Thoracic aorta (tissue), 2 donors: ENCODE measurements at regions not wholly inside any gene's neighbourhood (a gene's known extent, or its start where the extent isn't known, plus 50 kb on each side); places are given as distances from the start of the nearest gene placed in this dataset.

Experiments
- ATAC-seq: fragments of 150-250 bp; one replicate; pipeline ENCODE4 v1.8.0; 2017; ENCODE audit warnings: low read depth; ENCODE audit not compliant: insufficient number of reproducible peaks, low FRiP score
- DNase-seq: peaks from one replicate; pipeline ENCODE4 v3.0.0-alpha.2; 2020; ENCODE audit warnings: low spot score
- H3K27ac ChIP-seq, 2 donors: fragments of 200-600 bp; sonication (generic); 1 replicate in 1 of 2; 2 replicates in 1 of 2; pipeline ENCODE4 v1.5.1; 2016; ENCODE audit warnings: mild to moderate bottlenecking in 2 of 2, moderate library complexity in 2 of 2
- H3K27me3 ChIP-seq: fragments of 200-600 bp; sonication (generic); replicated peaks from 2 replicates; pipeline ENCODE4 v1.6.0; 2016; ENCODE audit warnings: mild to moderate bottlenecking; ENCODE audit not compliant: insufficient read depth
- H3K36me3 ChIP-seq: fragments of 200-600 bp; sonication (generic); one replicate; pipeline ENCODE4 v1.5.1; 2016
- H3K4me1 ChIP-seq, 2 donors: fragments of 200-600 bp; sonication (generic); 1 replicate in 1 of 2; 2 replicates in 1 of 2; pipeline versions ENCODE4 v1.5.1 to v1.6.0; 2016; ENCODE audit warnings: low read depth in 2 of 2, mild to moderate bottlenecking in 1 of 2; ENCODE audit not compliant: control insufficient read depth in 1 of 2
- H3K4me3 ChIP-seq: fragments of 200-600 bp; sonication (generic); 2 replicates; pipeline ENCODE4 v1.5.1; 2016; ENCODE audit warnings: mild to moderate bottlenecking
- H3K9me3 ChIP-seq: fragments of 200-600 bp; sonication (generic); 2 replicates; pipeline ENCODE4 v1.5.1; 2016
- TF ChIP-seq, protein P1 (sequence below): fragments of 200-600 bp; sonication (generic); IDR thresholded peaks from one replicate; pipeline ENCODE4 v1.5.1; 2019; ENCODE audit warnings: antibody characterized with exemption

DNA sequence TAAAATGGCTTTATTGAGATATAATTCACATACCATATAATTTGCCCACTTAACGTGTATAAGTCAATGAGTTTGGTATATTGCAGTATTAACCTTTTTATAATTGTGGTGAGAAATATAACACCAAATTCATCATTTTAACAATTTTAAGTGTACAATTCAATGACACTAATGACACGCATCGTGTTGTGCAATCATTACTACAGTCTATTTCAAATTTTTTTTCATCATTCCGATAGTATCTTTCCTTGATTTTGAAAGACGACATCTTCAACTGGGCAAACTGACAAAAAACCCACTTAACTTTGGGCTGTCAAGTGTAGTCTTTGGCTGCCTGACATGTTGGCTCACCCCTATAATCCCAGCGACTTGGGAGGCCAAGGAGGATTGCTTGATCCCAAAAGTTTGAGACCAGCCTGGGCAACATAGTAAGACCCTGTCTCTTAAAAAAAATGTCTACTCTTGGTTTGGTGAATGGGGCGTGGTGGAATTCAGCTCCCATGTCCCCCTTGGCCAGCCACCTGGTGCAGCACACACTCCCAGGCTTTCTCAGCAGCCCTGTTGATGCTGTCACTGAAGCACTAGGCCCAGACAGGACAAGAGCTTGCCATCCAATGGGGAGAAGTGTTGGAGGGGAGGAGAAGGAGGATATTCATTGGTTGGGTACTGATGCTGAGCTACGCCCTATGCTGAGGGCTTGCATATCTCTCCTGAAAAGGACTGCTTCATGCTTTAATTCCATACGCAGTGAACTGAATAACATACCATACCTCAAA is 150.5 kb downstream of the CD83 start:
- H3K4me1 ChIP-seq, result no peaks in the 10 kb centered on the region
- H3K27ac ChIP-seq, result no peak overlapping the region
- H3K27me3 ChIP-seq, result no peaks in the 10 kb centered on the region
- peaks cover 11% of the 10 kb centered on the region for H3K9me3 ChIP-seq
- DNase-seq (no peak), ATAC-seq (no peak)
- no peaks in the 10 kb centered on the region for H3K36me3 ChIP-seq
- TF ChIP-seq, protein P1, sequence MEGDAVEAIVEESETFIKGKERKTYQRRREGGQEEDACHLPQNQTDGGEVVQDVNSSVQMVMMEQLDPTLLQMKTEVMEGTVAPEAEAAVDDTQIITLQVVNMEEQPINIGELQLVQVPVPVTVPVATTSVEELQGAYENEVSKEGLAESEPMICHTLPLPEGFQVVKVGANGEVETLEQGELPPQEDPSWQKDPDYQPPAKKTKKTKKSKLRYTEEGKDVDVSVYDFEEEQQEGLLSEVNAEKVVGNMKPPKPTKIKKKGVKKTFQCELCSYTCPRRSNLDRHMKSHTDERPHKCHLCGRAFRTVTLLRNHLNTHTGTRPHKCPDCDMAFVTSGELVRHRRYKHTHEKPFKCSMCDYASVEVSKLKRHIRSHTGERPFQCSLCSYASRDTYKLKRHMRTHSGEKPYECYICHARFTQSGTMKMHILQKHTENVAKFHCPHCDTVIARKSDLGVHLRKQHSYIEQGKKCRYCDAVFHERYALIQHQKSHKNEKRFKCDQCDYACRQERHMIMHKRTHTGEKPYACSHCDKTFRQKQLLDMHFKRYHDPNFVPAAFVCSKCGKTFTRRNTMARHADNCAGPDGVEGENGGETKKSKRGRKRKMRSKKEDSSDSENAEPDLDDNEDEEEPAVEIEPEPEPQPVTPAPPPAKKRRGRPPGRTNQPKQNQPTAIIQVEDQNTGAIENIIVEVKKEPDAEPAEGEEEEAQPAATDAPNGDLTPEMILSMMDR, result no peak
- no peak overlapping the region for H3K4me3 ChIP-seq

DNA sequence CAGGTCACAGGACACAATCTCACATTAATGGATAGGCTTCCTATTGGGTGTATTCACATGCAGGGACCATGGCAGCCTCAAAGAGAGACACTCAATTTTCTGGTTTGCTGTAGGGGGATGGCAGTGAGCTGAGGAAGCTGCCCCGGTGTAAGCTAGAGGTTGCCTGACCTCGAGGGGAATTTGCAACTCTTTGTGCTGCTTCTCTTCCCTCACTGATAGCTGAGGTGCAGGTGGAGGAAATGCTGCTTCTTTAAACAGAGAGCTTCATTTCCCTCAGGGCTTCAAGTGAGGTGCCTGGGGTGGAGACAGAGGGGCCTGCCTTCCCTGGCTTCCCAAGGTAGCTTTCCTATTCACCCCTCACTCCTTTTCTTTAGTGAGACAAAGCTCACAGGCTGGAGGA is 151.9 kb downstream of the CD83 start:
- Histone ChIP-seq H3K27me3 (no peaks in the 10 kb centered on the region), H3K4me3 (no peak overlapping the region), H3K4me1 (no peaks in the 10 kb centered on the region), H3K36me3 (no peaks in the 10 kb centered on the region), H3K27ac (no peak overlapping the region), H3K9me3 (peaks cover 2% of the 10 kb centered on the region)
- no peak for DNase-seq
- TF ChIP-seq, protein P1, result no peak
- ATAC-seq, result no peak

DNA sequence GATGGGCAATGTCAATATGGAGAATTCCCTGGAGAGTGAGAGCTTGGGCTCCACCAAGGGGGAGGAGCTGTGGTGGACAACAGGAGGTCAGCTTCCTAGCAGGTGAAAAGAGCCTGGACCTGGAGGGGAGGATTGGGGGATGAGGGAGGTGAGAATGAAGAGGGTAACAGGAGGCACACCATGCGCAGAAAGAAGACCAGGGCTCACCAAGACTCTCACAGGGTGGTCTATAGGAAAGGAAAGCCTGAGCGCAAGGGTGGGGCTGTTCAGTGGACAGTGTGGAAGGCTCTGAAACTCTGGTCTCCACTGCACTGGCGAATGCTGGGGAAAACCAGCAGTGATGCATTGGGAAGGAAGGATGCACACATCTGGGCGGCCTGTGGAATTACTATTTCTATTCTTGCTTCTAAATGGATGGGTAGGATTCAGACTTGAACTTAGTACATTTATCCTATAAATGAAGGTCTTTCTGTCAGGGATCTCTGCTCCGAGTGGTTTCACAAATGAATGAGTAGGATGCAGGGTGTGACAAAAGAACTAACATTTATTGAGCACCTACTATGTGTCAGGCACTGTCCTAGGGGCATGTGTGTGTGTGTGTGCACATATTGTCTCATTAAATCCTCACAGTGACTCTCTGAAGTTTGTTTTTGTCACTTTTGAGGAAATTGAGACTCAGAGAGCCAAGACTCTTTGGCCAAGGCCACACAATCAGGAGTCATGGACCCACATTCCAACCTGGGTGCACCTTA is 152.7 kb downstream of the CD83 start:
- H3K4me1 ChIP-seq, result peaks cover 7% of the 10 kb centered on the region in 2 donors
- H3K27me3 ChIP-seq, result no peaks in the 10 kb centered on the region
- no peak overlapping the region for H3K4me3 ChIP-seq
- TF ChIP-seq, protein P1, result no peak
- no peaks in the 10 kb centered on the region for H3K36me3 ChIP-seq
- H3K27ac ChIP-seq, result no peak overlapping the region
- ATAC-seq (no peak), DNase-seq (no peak)
- H3K9me3 ChIP-seq, result no peaks in the 10 kb centered on the region

DNA sequence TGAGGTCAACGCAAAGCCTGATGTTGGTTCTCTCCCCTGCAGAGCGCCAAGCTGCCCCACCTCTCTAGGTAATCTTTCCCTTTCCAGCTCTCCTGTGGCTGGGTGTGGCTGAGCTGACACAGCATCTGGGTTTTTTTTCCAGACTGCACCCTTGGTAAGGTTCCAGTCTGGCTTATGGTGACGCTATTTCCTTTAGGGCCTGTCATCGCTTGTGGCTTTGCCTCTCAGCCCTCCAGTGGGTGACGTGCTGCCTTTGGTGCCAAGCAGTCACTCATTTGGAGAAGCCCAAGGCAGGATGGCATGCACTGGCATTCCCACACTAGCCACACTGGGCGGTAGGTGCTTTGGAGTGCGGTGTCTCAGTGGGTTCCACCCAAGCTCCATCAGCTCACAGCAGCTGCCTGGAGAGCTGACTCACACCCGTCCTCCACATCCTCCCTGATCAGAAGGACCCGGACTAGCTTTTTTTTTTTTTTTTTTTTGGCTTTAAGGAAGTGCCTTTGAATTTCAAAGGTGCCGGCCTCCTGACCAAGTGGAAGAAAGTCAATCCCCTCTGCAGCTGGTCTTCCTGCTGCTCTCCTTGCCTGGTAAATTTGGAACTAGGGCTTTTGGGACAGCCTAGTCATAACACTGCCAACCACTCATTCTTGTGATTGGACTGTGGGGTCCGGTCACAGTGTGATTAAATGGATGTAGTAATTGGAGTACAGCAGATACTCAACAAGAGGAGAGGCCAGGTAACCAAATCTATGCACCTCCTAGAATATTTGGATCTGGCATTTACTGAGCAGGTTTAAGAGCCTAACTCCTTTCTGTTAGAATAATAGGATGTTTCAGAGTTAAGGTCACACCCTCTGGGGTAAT is 153.6 kb downstream of the CD83 start:
- ATAC-seq (peak; percentile 53), DNase-seq (no peak)
- H3K4me1 ChIP-seq, result peaks cover 11 to 15% of the 10 kb centered on the region in 2 donors
- no peaks in the 10 kb centered on the region for H3K36me3 ChIP-seq
- H3K27ac ChIP-seq, result no peak overlapping the region
- no peak overlapping the region for H3K4me3 ChIP-seq
- no peaks in the 10 kb centered on the region for H3K9me3 ChIP-seq
- TF ChIP-seq, protein P1, result no peak
- H3K27me3 ChIP-seq, result no peaks in the 10 kb centered on the region
